Transverse colon (tissue), 4 donors: ENCODE measurements at regions not wholly inside any gene's neighbourhood (a gene's known extent, or its start where the extent isn't known, plus 50 kb on each side); places are given as distances from the start of the nearest gene placed in this dataset.

ENCODE experiments used
- CTCF ChIP-seq, 5 experiments: fragments of 200-600 bp in 3 of 5; fragments of 450-650 bp in 2 of 5; sonication (generic) in 3 of 5; IDR thresholded peaks; 1 replicate in 2 of 5; 2 replicates in 3 of 5; pipeline ENCODE4 v1.5.1; 2016 to 2017; ENCODE audit warnings: antibody characterized with exemption in 5 of 5, inconsistent platforms in 3 of 5, mild to moderate bottlenecking in 2 of 5, moderate library complexity in 1 of 5
- EP300 ChIP-seq: sonication (generic); formaldehyde crosslinking; IDR thresholded peaks from one replicate; pipeline ENCODE4 v1.6.1; 2017; ENCODE audit warnings: antibody characterized with exemption, low read depth
- POLR2A ChIP-seq: fragments of 450-650 bp; IDR thresholded peaks from one replicate; pipeline ENCODE4 v1.6.1; 2016; ENCODE audit warnings: antibody characterized with exemption, mild to moderate bottlenecking, moderate library complexity
- POLR2AphosphoS5 ChIP-seq, 3 donors: sonication (generic); formaldehyde crosslinking; IDR thresholded peaks; one replicate each; pipeline ENCODE4 v1.6.1; 2016; ENCODE audit warnings: antibody characterized with exemption in 3 of 3

GRCh38 chr18:29512761-29513160, 1335.8 kb upstream of the CDH2 start:
- TF ChIP-seq EP300 (no peak), CTCF (IDR thresholded peaks at IDR 0.05) (no peak), POLR2AphosphoS5 (IDR thresholded peaks at IDR 0.05) (no peak), POLR2A (no peak)
